Endodermal cell (in vitro differentiated cells): ENCODE measurements at regions not wholly inside any gene's neighbourhood (a gene's known extent, or its start where the extent isn't known, plus 50 kb on each side); places are given as distances from the start of the nearest gene placed in this dataset.

Experiments used
- DNase-seq: peaks from one replicate; pipeline ENCODE4 v3.0.0-alpha.2; 2017
- H3K27ac ChIP-seq: 2 replicates; pipeline ENCODE4 v1.5.1; 2013; ENCODE audit warnings: mild to moderate bottlenecking, low read depth, low read length, moderate library complexity
- H3K27me3 ChIP-seq: 2 replicates; pipeline ENCODE4 v1.6.1; 2013; ENCODE audit warnings: mild to moderate bottlenecking, low read length, moderate library complexity; ENCODE audit not compliant: insufficient read depth, control insufficient read depth, poor library complexity, severe bottlenecking
- H3K36me3 ChIP-seq: 2 replicates; pipeline ENCODE4 v1.7.0; 2013; ENCODE audit warnings: mild to moderate bottlenecking, low read length, moderate library complexity; ENCODE audit not compliant: control insufficient read depth, insufficient read depth
- H3K4me1 ChIP-seq: one replicate; pipeline ENCODE4 v1.7.0; 2013; ENCODE audit warnings: low read length; ENCODE audit not compliant: control insufficient read depth, insufficient read depth
- H3K4me3 ChIP-seq: 2 replicates; pipeline ENCODE4 v1.5.1; 2013; ENCODE audit warnings: mild to moderate bottlenecking, low read length, moderate library complexity
- H3K9ac ChIP-seq: 2 replicates; pipeline ENCODE4 v1.6.1; 2013; ENCODE audit warnings: mild to moderate bottlenecking, low read length, moderate library complexity; ENCODE audit not compliant: poor library complexity, severe bottlenecking; ENCODE audit errors: extremely low read depth
- H3K9me3 ChIP-seq: 2 replicates; pipeline ENCODE4 v1.6.1; 2013; ENCODE audit warnings: mild to moderate bottlenecking, low read length, moderate library complexity; ENCODE audit not compliant: control insufficient read depth
- H3K27ac Mint-ChIP-seq: 2 replicates; pipeline ENCODE4 v1.8.0; 2020; ENCODE audit warnings: mixed read lengths
- H3K27me3 Mint-ChIP-seq: 2 replicates; pipeline ENCODE4 v1.8.0; 2021; ENCODE audit warnings: mild to moderate bottlenecking, mixed read lengths; ENCODE audit not compliant: insufficient read depth
- H3K36me3 Mint-ChIP-seq: 2 replicates; pipeline ENCODE4 v1.8.0; 2020; ENCODE audit warnings: low read depth, mixed read lengths
- H3K4me1 Mint-ChIP-seq: 2 replicates; pipeline ENCODE4 v1.8.0; 2020; ENCODE audit warnings: mixed read lengths
- H3K4me3 Mint-ChIP-seq: 2 replicates; pipeline ENCODE4 v1.8.0; 2020; ENCODE audit warnings: mild to moderate bottlenecking, moderate library complexity, mixed read lengths
- H3K9me3 Mint-ChIP-seq: 2 replicates; pipeline ENCODE4 v1.8.0; 2020; ENCODE audit warnings: mild to moderate bottlenecking, mixed read lengths
- CTCF ChIP-seq: fragments of 200-600 bp; sonication (generic); conservative IDR thresholded peaks from 2 replicates; pipeline ENCODE4 v1.5.0; 2021; ENCODE audit warnings: antibody characterized with exemption, mild to moderate bottlenecking
- WGBS, 2 experiments: methylation state at CpG; one replicate each; pipeline versions ENCODE4 v1.1.5 to v1.1.7; 2013; ENCODE audit warnings: missing lambda C conversion rate in 2 of 2, mixed read lengths in 1 of 2; ENCODE audit not compliant: insufficient coverage in 1 of 2, insufficient read length in 1 of 2; 5-methylcytosine and 5-hydroxymethylcytosine counted together

GRCh38 chr9:17875886-17876285, 297.0 kb downstream of the SH3GL2 start:
- no peak overlapping the region for H3K27ac ChIP-seq
- no peaks in the 10 kb centered on the region for H3K27me3 ChIP-seq
- Mint-ChIP-seq H3K27ac (no peak overlapping the region), H3K27me3 (no peaks in the 10 kb centered on the region), H3K4me1 (no peaks in the 10 kb centered on the region), H3K36me3 (no peaks in the 10 kb centered on the region), H3K9me3 (no peaks in the 10 kb centered on the region), H3K4me3 (no peak overlapping the region)
- H3K4me1 ChIP-seq, result no peaks in the 10 kb centered on the region
- no peak overlapping the region for H3K9ac ChIP-seq
- H3K36me3 ChIP-seq, result no peaks in the 10 kb centered on the region
- no peak overlapping the region for H3K4me3 ChIP-seq
- H3K9me3 ChIP-seq, result no peaks in the 10 kb centered on the region
- no peak for TF ChIP-seq CTCF
- 40 to 94% methylated on average over 1 of the region's 1 CpG for WGBS, 2 experiments
- no peak for DNase-seq

- Histone ChIP-seq H3K9ac (no peak overlapping the region), H3K4me1 (no peaks in the 10 kb centered on the region), H3K4me3 (no peak overlapping the region), H3K9me3 (no peaks in the 10 kb centered on the region), H3K36me3 (no peaks in the 10 kb centered on the region), H3K27me3 (no peaks in the 10 kb centered on the region), H3K27ac (no peak overlapping the region)
- TF ChIP-seq CTCF, result no peak
- Mint-ChIP-seq H3K9me3 (no peaks in the 10 kb centered on the region), H3K27ac (no peak overlapping the region), H3K36me3 (no peaks in the 10 kb centered on the region), H3K4me1 (no peaks in the 10 kb centered on the region), H3K27me3 (no peaks in the 10 kb centered on the region), H3K4me3 (no peak overlapping the region)
- no peak for DNase-seq
- WGBS, 2 experiments, result 83 to 91% methylated on average over 2 to 3 of the region's 3 CpGs
These were observed 297.8 kb downstream of the SH3GL2 start for GRCh38 chr9:17876687-17877086.

- H3K27ac Mint-ChIP-seq, result no peak overlapping the region
These were observed 300.0 kb downstream of the SH3GL2 start for GRCh38 chr9:17878810-17879370.

More at GRCh38 chr9:17878810-17879370, 300.0 kb downstream of the SH3GL2 start:
- H3K4me1 Mint-ChIP-seq, result no peaks in the 10 kb centered on the region
- Histone ChIP-seq H3K9ac (no peak overlapping the region), H3K4me3 (no peak overlapping the region), H3K9me3 (no peaks in the 10 kb centered on the region), H3K27ac (no peak overlapping the region), H3K36me3 (no peaks in the 10 kb centered on the region), H3K27me3 (no peaks in the 10 kb centered on the region), H3K4me1 (no peaks in the 10 kb centered on the region)
- H3K27me3 Mint-ChIP-seq, result no peaks in the 10 kb centered on the region
- H3K36me3 Mint-ChIP-seq, result no peaks in the 10 kb centered on the region
- no peak for DNase-seq
- no peak overlapping the region for H3K4me3 Mint-ChIP-seq
- no peak for TF ChIP-seq CTCF
- WGBS, 2 experiments, result 95 to 100% methylated on average over 3 of the region's 3 CpGs
- H3K9me3 Mint-ChIP-seq, result no peaks in the 10 kb centered on the region
